ENCODE measurements at regions not wholly inside any gene's neighbourhood (a gene's known extent, or its start where the extent isn't known, plus 50 kb on each side); places are given as distances from the start of the nearest gene placed in this dataset.

- DNase-seq (ENCODE audit: low spot score), result no peak
Observed at GRCh38 chr10:3514691-3515090, 270.3 kb downstream of the KLF6 start.

GRCh38 chr10:3512263-3512662 is 272.7 kb downstream of the KLF6 start:
- no peak for DNase-seq (ENCODE audit: low spot score)

- DNase-seq (ENCODE audit: low spot score), result no peak
Observed at GRCh38 chr10:3511483-3511882, 273.5 kb downstream of the KLF6 start.

GRCh38 chr10:3510741-3511140 is 274.3 kb downstream of the KLF6 start:
- DNase-seq (ENCODE audit: low spot score), result no peak

GRCh38 chr10:3509355-3509754 is 275.7 kb downstream of the KLF6 start:
- DNase-seq (ENCODE audit: low spot score), result no peak

GRCh38 chr10:3503299-3503698 is 281.7 kb downstream of the KLF6 start:
- no peak for DNase-seq (ENCODE audit: low spot score)

GRCh38 chr10:3502673-3503072 is 282.3 kb downstream of the KLF6 start:
- DNase-seq (ENCODE audit: low spot score), result no peak

GRCh38 chr10:3500408-3500856 is 284.6 kb downstream of the KLF6 start:
- DNase-seq (ENCODE audit: low spot score), result peak; percentile 87

- DNase-seq (ENCODE audit: low spot score), result no peak
Observed at GRCh38 chr10:3499120-3499519, 285.9 kb downstream of the KLF6 start.

- no peak for DNase-seq (ENCODE audit: low spot score)
Observed at GRCh38 chr10:3497581-3497980, 287.4 kb downstream of the KLF6 start.

GRCh38 chr10:3496138-3496537 is 288.9 kb downstream of the KLF6 start:
- no peak for DNase-seq (ENCODE audit: low spot score)

GRCh38 chr10:3495281-3495680 is 289.7 kb downstream of the KLF6 start:
- no peak for DNase-seq (ENCODE audit: low spot score)

GRCh38 chr10:3494838-3495230 is 290.2 kb downstream of the KLF6 start:
- DNase-seq (ENCODE audit: low spot score), result no peak

GRCh38 chr10:3494131-3494837 is 290.7 kb downstream of the KLF6 start:
- no peak for DNase-seq (ENCODE audit: low spot score)

- DNase-seq (ENCODE audit: low spot score), result no peak
Observed at GRCh38 chr10:3493621-3494020, 291.4 kb downstream of the KLF6 start.

GRCh38 chr10:3491571-3491970 is 293.4 kb downstream of the KLF6 start:
- no peak for DNase-seq (ENCODE audit: low spot score)

- DNase-seq (ENCODE audit: low spot score), result no peak
Observed at GRCh38 chr10:3487228-3487627, 297.8 kb downstream of the KLF6 start.

GRCh38 chr10:3486346-3487065 is 298.5 kb downstream of the KLF6 start:
- no peak for DNase-seq (ENCODE audit: low spot score)

GRCh38 chr10:3485057-3485686 is 299.8 kb downstream of the KLF6 start:
- DNase-seq (ENCODE audit: low spot score), result peak; percentile 72

GRCh38 chr10:3484306-3485056 is 300.5 kb downstream of the KLF6 start:
- DNase-seq (ENCODE audit: low spot score), result peak; percentile 31

- no peak for DNase-seq (ENCODE audit: low spot score)
Observed at GRCh38 chr10:3482200-3482993, 302.6 kb downstream of the KLF6 start.

- DNase-seq (ENCODE audit: low spot score), result no peak
Observed at GRCh38 chr10:3481496-3481895, 303.5 kb downstream of the KLF6 start.

Data from pons (tissue), 1 donor.